Thoracic aorta (tissue), 2 donors: ENCODE measurements at regions not wholly inside any gene's neighbourhood (a gene's known extent, or its start where the extent isn't known, plus 50 kb on each side); places are given as distances from the start of the nearest gene placed in this dataset.

Experiments
- ATAC-seq: fragments of 150-250 bp; one replicate; pipeline ENCODE4 v1.8.0; 2017; ENCODE audit warnings: low read depth; ENCODE audit not compliant: insufficient number of reproducible peaks, low FRiP score
- DNase-seq: peaks from one replicate; pipeline ENCODE4 v3.0.0-alpha.2; 2020; ENCODE audit warnings: low spot score
- H3K27ac ChIP-seq, 2 donors: fragments of 200-600 bp; sonication (generic); 1 replicate in 1 of 2; 2 replicates in 1 of 2; pipeline ENCODE4 v1.5.1; 2016; ENCODE audit warnings: mild to moderate bottlenecking in 2 of 2, moderate library complexity in 2 of 2
- H3K27me3 ChIP-seq: fragments of 200-600 bp; sonication (generic); replicated peaks from 2 replicates; pipeline ENCODE4 v1.6.0; 2016; ENCODE audit warnings: mild to moderate bottlenecking; ENCODE audit not compliant: insufficient read depth
- H3K36me3 ChIP-seq: fragments of 200-600 bp; sonication (generic); one replicate; pipeline ENCODE4 v1.5.1; 2016
- H3K4me1 ChIP-seq, 2 donors: fragments of 200-600 bp; sonication (generic); 1 replicate in 1 of 2; 2 replicates in 1 of 2; pipeline versions ENCODE4 v1.5.1 to v1.6.0; 2016; ENCODE audit warnings: low read depth in 2 of 2, mild to moderate bottlenecking in 1 of 2; ENCODE audit not compliant: control insufficient read depth in 1 of 2
- H3K4me3 ChIP-seq: fragments of 200-600 bp; sonication (generic); 2 replicates; pipeline ENCODE4 v1.5.1; 2016; ENCODE audit warnings: mild to moderate bottlenecking
- H3K9me3 ChIP-seq: fragments of 200-600 bp; sonication (generic); 2 replicates; pipeline ENCODE4 v1.5.1; 2016
- CTCF ChIP-seq: fragments of 200-600 bp; sonication (generic); IDR thresholded peaks from one replicate; pipeline ENCODE4 v1.5.1; 2019; ENCODE audit warnings: antibody characterized with exemption

- TF ChIP-seq CTCF: no peak
Measured at GRCh38 chr13:83048419-83048818, 833.9 kb downstream of the SLITRK1 start.

GRCh38 chr13:83024955-83025594 lies 857.2 kb downstream of the SLITRK1 start:
- Histone ChIP-seq H3K4me3 (no peak overlapping the region), H3K27ac (no peak overlapping the region), H3K9me3 (no peaks in the 10 kb centered on the region), H3K27me3 (no peaks in the 10 kb centered on the region), H3K36me3 (no peaks in the 10 kb centered on the region), H3K4me1 (peaks cover 0 to 5% of the 10 kb centered on the region in 2 donors)
- ATAC-seq (no peak), DNase-seq (no peak)
- TF ChIP-seq CTCF: no peak

More at GRCh38 chr13:83048419-83048818, 833.9 kb downstream of the SLITRK1 start:
- no peak for DNase-seq
- H3K36me3 ChIP-seq: no peaks in the 10 kb centered on the region
- H3K4me3 ChIP-seq: no peak overlapping the region
- no peak overlapping the region for H3K27ac ChIP-seq
- H3K9me3 ChIP-seq: no peaks in the 10 kb centered on the region
- no peaks in the 10 kb centered on the region for H3K4me1 ChIP-seq
- ATAC-seq: no peak
- H3K27me3 ChIP-seq: no peaks in the 10 kb centered on the region

- DNase-seq: no peak
- H3K4me1 ChIP-seq: peaks cover 0 to 5% of the 10 kb centered on the region in 2 donors
- H3K36me3 ChIP-seq: no peaks in the 10 kb centered on the region
- no peak for TF ChIP-seq CTCF
- no peak overlapping the region for H3K27ac ChIP-seq
- no peaks in the 10 kb centered on the region for H3K27me3 ChIP-seq
- ATAC-seq: no peak
- H3K9me3 ChIP-seq: no peaks in the 10 kb centered on the region
- H3K4me3 ChIP-seq: no peak overlapping the region
Measured at GRCh38 chr13:83024232-83024631, 858.0 kb downstream of the SLITRK1 start.

GRCh38 chr13:83019986-83020385 lies 862.3 kb downstream of the SLITRK1 start:
- TF ChIP-seq CTCF: no peak
- no peaks in the 10 kb centered on the region for H3K36me3 ChIP-seq
- no peak for DNase-seq
- ATAC-seq: no peak
- no peak overlapping the region for H3K27ac ChIP-seq
- H3K4me1 ChIP-seq: peaks cover 0 to 5% of the 10 kb centered on the region in 2 donors
- no peaks in the 10 kb centered on the region for H3K9me3 ChIP-seq
- no peaks in the 10 kb centered on the region for H3K27me3 ChIP-seq
- no peak overlapping the region for H3K4me3 ChIP-seq

- Histone ChIP-seq H3K27ac (no peak overlapping the region), H3K36me3 (no peaks in the 10 kb centered on the region), H3K9me3 (no peaks in the 10 kb centered on the region), H3K27me3 (no peaks in the 10 kb centered on the region), H3K4me1 (peaks cover 0 to 10% of the 10 kb centered on the region in 2 donors), H3K4me3 (no peak overlapping the region)
- no peak for DNase-seq
- no peak for ATAC-seq
- no peak for TF ChIP-seq CTCF
Measured at GRCh38 chr13:83009987-83010386, 872.3 kb downstream of the SLITRK1 start.
